Fibroblast of mammary gland (primary cell): ENCODE measurements at regions not wholly inside any gene's neighbourhood (a gene's known extent, or its start where the extent isn't known, plus 50 kb on each side); places are given as distances from the start of the nearest gene placed in this dataset.

Source experiments
- DNase-seq: peaks from one replicate; pipeline ENCODE4 v3.0.0-alpha.2; 2010; ENCODE audit warnings: low read depth
- H3K4me3 ChIP-seq: 2 replicates; pipeline ENCODE4 v1.5.1; 2011; ENCODE audit warnings: low read depth, mild to moderate bottlenecking, low read length, moderate library complexity; ENCODE audit not compliant: control insufficient read depth
- CTCF ChIP-seq: conservative IDR thresholded peaks from 2 replicates; pipeline ENCODE4 v1.5.1; 2011; ENCODE audit warnings: low read depth, low read length, inconsistent platforms; ENCODE audit not compliant: control insufficient read depth, insufficient read depth

- no peak for DNase-seq
- no peak for TF ChIP-seq CTCF
- H3K4me3 ChIP-seq = no peak overlapping the region
Observed at GRCh38 chr12:4214877-4215228, 58.7 kb upstream of the CCND2 start.

- no peak for TF ChIP-seq CTCF
Observed at GRCh38 chr12:4213471-4213870, 60.1 kb upstream of the CCND2 start.

GRCh38 chr12:4212845-4213244, 60.7 kb upstream of the CCND2 start:
- DNase-seq = no peak
- H3K4me3 ChIP-seq = no peak overlapping the region
- TF ChIP-seq CTCF = no peak

More at GRCh38 chr12:4213471-4213870, 60.1 kb upstream of the CCND2 start:
- H3K4me3 ChIP-seq = no peak overlapping the region
- DNase-seq = no peak

- no peak for DNase-seq
- H3K4me3 ChIP-seq = no peak overlapping the region
- TF ChIP-seq CTCF = no peak
Observed at GRCh38 chr12:4211372-4211771, 62.2 kb upstream of the CCND2 start.

GRCh38 chr12:4210183-4210582, 63.4 kb upstream of the CCND2 start:
- no peak overlapping the region for H3K4me3 ChIP-seq
- no peak for DNase-seq
- TF ChIP-seq CTCF = no peak

GRCh38 chr12:4206470-4206869, 67.1 kb upstream of the CCND2 start:
- no peak for TF ChIP-seq CTCF
- DNase-seq = no peak
- no peak overlapping the region for H3K4me3 ChIP-seq

- DNase-seq = no peak
- H3K4me3 ChIP-seq = no peak overlapping the region
- TF ChIP-seq CTCF = no peak
Observed at GRCh38 chr12:4203772-4204376, 69.7 kb upstream of the CCND2 start.
